C4-2B (cell line): ENCODE measurements at regions not wholly inside any gene's neighbourhood (a gene's known extent, or its start where the extent isn't known, plus 50 kb on each side); places are given as distances from the start of the nearest gene placed in this dataset.
"Not testable (repeated sequence)": the region's sequence is repeated elsewhere in the genome, so short reads cannot be mapped to it uniquely, and the experiment has no call there.

Experiments
- H3K27ac ChIP-seq: fragments of 450-650 bp; 2 replicates; pipeline ENCODE4 v1.5.1; 2017
- ZFX ChIP-seq: fragments of 450-650 bp; IDR thresholded peaks from 2 replicates; pipeline ENCODE4 v1.6.1; 2017
- TF ChIP-seq, protein P1 (sequence below): fragments of 450-650 bp; conservative IDR thresholded peaks from 2 replicates; pipeline ENCODE4 v1.5.1; 2017; ENCODE audit warnings: mild to moderate bottlenecking

DNA sequence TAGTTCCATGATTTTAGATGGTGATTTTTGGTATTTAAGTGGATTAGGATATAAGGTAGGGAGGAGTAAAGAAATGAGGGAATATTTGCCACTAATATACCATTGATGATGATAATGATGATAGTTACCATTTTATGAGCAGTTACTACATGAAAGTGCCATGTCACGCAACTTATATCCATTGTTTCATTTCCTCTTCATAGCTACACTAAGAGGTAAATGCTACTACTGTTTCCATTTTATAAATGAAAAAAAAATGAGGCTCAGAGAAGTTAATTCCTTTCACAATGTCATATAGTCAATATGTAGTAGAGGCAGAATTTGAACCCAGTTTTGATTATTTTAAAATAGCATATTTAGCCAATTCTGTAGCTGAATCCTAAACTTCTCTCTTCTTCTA, 112.2 kb upstream of the ADRA1B start:
- H3K27ac ChIP-seq: no peak overlapping the region
- TF ChIP-seq, protein P1, sequence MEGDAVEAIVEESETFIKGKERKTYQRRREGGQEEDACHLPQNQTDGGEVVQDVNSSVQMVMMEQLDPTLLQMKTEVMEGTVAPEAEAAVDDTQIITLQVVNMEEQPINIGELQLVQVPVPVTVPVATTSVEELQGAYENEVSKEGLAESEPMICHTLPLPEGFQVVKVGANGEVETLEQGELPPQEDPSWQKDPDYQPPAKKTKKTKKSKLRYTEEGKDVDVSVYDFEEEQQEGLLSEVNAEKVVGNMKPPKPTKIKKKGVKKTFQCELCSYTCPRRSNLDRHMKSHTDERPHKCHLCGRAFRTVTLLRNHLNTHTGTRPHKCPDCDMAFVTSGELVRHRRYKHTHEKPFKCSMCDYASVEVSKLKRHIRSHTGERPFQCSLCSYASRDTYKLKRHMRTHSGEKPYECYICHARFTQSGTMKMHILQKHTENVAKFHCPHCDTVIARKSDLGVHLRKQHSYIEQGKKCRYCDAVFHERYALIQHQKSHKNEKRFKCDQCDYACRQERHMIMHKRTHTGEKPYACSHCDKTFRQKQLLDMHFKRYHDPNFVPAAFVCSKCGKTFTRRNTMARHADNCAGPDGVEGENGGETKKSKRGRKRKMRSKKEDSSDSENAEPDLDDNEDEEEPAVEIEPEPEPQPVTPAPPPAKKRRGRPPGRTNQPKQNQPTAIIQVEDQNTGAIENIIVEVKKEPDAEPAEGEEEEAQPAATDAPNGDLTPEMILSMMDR: no peak
- no peak for TF ChIP-seq ZFX

- no peak overlapping the region for H3K27ac ChIP-seq
- TF ChIP-seq, protein P1: no peak
- TF ChIP-seq ZFX: no peak
Observed at GRCh38 chr5:159805021-159805420, 111.3 kb upstream of the ADRA1B start.

- not testable (repeated sequence) for H3K27ac ChIP-seq
Observed at GRCh38 chr5:159807135-159807534, 109.1 kb upstream of the ADRA1B start.

- TF ChIP-seq, protein P1: no peak
- TF ChIP-seq ZFX: no peak
- no peak overlapping the region for H3K27ac ChIP-seq
Observed at GRCh38 chr5:159807586-159807985, 108.7 kb upstream of the ADRA1B start.

DNA sequence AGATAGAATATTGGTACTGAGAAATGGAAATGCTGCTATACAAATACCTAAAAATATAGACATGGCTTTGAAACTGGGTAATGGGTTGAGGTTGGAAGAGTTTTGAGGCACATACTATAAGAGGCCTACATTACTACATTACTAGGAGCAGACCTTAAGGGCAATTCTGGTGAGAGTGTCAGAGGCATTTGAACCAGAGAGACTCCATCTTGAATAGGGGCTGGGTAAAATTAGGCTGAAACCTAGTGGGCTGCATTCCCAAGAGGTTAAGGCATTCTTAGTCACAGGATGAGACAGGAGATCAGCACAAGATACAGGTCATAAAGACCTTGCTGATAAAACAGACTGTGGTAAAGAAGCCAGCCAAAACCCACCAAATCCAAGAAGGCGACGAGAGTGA, 104.6 kb upstream of the ADRA1B start:
- TF ChIP-seq, protein P1: no peak
- TF ChIP-seq ZFX: no peak
- no peak overlapping the region for H3K27ac ChIP-seq

GRCh38 chr5:159812759-159813158, 103.5 kb upstream of the ADRA1B start:
- not testable (repeated sequence) for H3K27ac ChIP-seq

- H3K27ac ChIP-seq: no peak overlapping the region
- TF ChIP-seq ZFX: no peak
Observed at GRCh38 chr5:159814222-159814621, 102.1 kb upstream of the ADRA1B start.

DNA sequence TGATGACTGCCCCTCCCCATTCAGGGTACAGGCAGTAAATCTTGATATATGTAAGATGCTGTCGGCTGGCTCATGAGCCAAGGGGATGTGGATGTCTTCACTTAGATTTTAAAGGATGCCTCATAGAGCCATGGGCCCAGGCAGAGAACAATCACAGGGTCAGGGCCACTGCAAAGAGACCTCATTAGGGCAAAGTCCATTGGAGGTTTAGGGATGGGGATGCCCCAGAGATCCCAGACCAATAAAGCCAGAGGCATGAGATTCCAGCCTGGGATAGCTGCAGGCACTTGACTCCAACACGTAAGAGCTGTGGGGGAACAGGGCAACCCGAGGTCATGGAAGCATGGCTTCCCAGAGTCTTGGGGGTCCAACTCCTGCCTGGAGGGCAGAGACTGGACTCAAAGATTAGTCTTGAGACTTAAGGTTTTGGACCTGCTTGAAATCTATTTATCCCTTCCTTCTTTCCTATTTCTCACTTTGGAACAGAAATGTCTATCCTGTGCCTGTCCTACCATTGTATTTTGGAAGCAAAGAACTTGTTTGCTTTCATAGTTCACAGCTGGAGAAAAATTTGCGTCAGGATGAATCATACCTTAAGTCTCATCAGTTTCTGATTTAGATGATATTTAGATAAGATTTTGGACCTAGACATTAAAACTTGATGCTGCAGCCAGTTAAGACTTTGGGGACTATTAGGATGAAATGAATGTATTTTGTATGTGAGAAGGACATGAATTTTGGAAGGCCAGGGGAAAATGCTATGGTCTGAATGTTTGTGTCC, 101.3 kb upstream of the ADRA1B start:
- H3K27ac ChIP-seq: no peak overlapping the region
- TF ChIP-seq, protein P1: no peak
- no peak for TF ChIP-seq ZFX

DNA sequence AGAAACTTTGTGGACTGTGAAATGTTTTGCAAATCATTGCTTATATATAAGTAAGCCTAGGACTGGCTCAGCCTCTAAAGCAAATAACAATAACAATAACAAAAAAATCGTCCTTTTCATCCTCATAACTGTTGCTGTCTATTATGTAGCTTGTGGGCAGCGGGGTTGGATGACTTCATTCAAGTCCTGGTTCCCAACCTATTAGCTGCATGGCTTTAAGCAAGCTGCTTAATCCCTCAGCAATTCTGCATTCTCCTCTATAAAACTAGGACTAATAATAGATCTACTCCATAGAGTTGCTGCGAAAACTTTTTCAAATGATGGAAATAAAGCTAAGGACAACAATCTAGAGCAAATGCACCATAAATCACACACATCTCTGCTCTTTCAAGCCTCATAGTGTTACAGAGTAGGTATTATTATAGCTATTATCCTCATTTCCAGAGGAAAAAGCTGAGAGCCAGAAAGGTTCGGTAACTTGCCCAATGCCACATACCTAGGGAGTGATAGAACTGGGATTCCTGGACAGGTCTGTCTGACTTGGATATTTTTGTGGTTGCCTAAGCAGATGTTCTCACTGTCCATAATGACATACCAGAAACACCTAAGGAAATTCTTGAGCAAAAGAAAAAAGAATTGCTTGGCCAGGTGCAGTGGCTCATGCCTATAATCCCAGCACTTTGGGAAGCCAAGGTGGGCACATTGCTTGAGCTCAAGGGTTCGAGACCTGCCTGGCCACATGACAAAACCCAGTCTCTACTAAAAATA, 98.8 kb upstream of the ADRA1B start:
- H3K27ac ChIP-seq: no peak overlapping the region
- no peak for TF ChIP-seq ZFX
- TF ChIP-seq, protein P1: no peak
